ENCODE measurements at regions not wholly inside any gene's neighbourhood (a gene's known extent, or its start where the extent isn't known, plus 50 kb on each side); places are given as distances from the start of the nearest gene placed in this dataset.

DNA sequence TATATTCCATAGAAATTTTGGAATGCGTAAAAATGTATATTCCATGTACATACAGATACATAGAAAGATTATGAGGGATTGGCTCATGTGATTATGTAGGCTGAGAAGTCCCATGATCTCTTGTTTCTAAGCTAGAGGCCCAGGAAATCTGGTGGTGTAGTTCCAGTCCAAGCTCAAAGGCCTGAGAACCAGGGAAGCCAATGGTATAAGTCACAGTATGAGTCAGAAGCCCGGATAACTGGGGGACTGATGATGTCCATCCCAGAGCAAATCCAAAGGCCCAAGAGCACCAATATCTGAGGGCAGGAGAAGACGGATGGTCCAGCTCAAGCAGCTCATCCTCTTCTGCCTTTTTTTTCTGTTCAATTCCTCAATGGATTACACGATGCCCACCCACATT lies 385.0 kb upstream of the KLHL29 start:
- DNase-seq, result no peak
- H3K4me1 ChIP-seq, result no peaks in the 10 kb centered on the region
- no peak overlapping the region for H3K27ac ChIP-seq
- no peak overlapping the region for H3K4me3 ChIP-seq
- no peak for TF ChIP-seq POLR2A (IDR thresholded peaks at IDR 0.05)
- no peak for TF ChIP-seq POLR2AphosphoS5 (IDR thresholded peaks at IDR 0.05)
- TF ChIP-seq, protein P1, sequence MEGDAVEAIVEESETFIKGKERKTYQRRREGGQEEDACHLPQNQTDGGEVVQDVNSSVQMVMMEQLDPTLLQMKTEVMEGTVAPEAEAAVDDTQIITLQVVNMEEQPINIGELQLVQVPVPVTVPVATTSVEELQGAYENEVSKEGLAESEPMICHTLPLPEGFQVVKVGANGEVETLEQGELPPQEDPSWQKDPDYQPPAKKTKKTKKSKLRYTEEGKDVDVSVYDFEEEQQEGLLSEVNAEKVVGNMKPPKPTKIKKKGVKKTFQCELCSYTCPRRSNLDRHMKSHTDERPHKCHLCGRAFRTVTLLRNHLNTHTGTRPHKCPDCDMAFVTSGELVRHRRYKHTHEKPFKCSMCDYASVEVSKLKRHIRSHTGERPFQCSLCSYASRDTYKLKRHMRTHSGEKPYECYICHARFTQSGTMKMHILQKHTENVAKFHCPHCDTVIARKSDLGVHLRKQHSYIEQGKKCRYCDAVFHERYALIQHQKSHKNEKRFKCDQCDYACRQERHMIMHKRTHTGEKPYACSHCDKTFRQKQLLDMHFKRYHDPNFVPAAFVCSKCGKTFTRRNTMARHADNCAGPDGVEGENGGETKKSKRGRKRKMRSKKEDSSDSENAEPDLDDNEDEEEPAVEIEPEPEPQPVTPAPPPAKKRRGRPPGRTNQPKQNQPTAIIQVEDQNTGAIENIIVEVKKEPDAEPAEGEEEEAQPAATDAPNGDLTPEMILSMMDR (IDR thresholded peaks at IDR 0.05), result no peak
- TF ChIP-seq EP300 (IDR thresholded peaks at IDR 0.05), result no peak
- no peaks in the 10 kb centered on the region for H3K36me3 ChIP-seq
- no peaks in the 10 kb centered on the region for H3K9me3 ChIP-seq
- WGBS, 5 donors, result 70 to 92% (median 78%) methylated on average over 4 of the region's 4 CpGs
- intact Hi-C loops (cut with DNase I; ENCODE audit: low total_unique reads), result no loop called here
- H3K27me3 ChIP-seq, result no peaks in the 10 kb centered on the region

DNA sequence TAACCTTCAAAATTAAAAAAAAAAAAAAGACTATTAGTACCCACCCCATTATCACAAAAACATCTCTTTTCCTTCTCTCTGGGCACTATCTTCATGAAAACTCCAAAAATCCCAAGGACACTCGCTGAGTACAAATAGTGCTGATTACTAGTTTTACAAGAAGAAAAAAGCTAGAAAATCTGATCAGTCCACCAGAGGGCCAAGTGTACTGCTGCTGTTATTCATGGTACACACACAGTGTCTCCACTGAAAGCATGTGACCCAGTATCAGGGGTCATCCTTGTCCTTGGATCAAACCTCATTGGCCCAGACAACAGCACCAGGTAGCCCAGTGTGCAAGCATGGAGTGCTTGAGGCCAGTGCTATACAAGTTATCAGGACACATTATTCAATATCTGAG lies 382.7 kb upstream of the KLHL29 start:
- intact Hi-C loops (cut with DNase I; ENCODE audit: low total_unique reads), result no loop called here

DNA sequence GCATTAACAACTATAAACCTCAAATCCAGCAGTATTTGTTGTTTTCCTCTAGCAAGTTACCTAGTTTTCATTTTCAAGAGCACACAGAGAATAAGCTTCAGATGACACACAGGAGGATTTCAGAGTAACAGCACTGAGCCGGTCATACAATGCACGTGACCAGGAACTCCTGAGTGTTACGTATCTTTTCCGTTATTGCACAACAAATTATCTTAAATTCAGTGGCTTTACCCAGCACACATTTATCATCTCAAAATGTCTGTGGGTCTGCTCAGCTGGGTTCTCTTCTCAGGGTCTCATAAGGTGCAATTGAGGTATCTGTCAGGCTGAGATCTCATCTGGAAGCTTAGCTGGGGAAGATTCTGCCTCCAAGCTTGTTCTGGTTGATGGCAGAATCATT lies 379.5 kb upstream of the KLHL29 start:
- WGBS, 5 donors, result 73 to 94% (median 84%) methylated on average over 4 of the region's 4 CpGs
- Histone ChIP-seq H3K27ac (no peak overlapping the region), H3K4me1 (peaks cover 0 to 5% (median 2%) of the 10 kb centered on the region in 4 donors), H3K36me3 (no peaks in the 10 kb centered on the region), H3K4me3 (no peak overlapping the region), H3K27me3 (no peaks in the 10 kb centered on the region), H3K9me3 (no peaks in the 10 kb centered on the region)
- intact Hi-C loops (cut with DNase I; ENCODE audit: low total_unique reads), result no loop called here
- no peak for DNase-seq
- TF ChIP-seq, protein P1 (IDR thresholded peaks at IDR 0.05), result no peak
- TF ChIP-seq POLR2AphosphoS5 (IDR thresholded peaks at IDR 0.05), result no peak
- no peak for TF ChIP-seq POLR2A (IDR thresholded peaks at IDR 0.05)
- no peak for TF ChIP-seq EP300 (IDR thresholded peaks at IDR 0.05)

More for the DNA sequence above, 382.7 kb upstream of the KLHL29 start:
- H3K27ac ChIP-seq, result no peak overlapping the region
- H3K36me3 ChIP-seq, result no peaks in the 10 kb centered on the region
- H3K27me3 ChIP-seq, result no peaks in the 10 kb centered on the region
- H3K9me3 ChIP-seq, result no peaks in the 10 kb centered on the region
- H3K4me1 ChIP-seq, result no peaks in the 10 kb centered on the region
- TF ChIP-seq POLR2AphosphoS5 (IDR thresholded peaks at IDR 0.05) (no peak), EP300 (IDR thresholded peaks at IDR 0.05) (no peak), POLR2A (IDR thresholded peaks at IDR 0.05) (no peak)
- TF ChIP-seq, protein P1 (IDR thresholded peaks at IDR 0.05), result no peak
- H3K4me3 ChIP-seq, result no peak overlapping the region
- no peak for DNase-seq
- 75 to 88% (median 83%) methylated on average over 1 of the region's 1 CpG for WGBS, 5 donors

DNA sequence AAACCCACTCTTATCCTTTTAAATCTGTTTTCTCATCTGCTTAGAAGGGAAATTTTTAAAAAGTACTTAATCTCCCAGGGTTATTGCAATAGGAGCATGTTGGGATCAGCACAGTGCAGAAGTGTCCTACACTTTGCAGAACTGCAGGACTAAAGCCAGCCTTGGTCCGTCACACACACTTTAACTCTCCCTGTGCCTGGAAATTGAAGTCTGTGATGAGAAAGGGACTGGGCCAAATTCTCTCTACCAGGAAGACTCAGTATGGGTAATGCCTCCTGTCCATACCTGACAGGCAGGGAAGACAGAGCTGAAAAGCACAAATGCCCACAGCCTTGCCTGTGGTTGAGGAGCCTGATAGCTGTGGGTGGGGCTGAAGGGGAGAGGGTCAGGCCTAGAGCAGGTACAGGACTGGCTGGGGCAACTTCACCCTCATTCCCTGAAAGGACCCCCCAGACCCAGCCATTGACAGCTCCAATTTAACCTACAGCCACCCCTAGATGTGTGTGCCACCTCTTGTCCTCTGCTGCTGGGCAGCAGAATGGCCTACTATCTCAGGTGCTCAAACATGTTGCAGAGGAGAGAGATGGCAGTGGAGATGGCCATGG lies 377.2 kb upstream of the KLHL29 start:
- Histone ChIP-seq H3K27ac (no peak overlapping the region), H3K4me1 (peaks cover 0 to 5% (median 2%) of the 10 kb centered on the region in 4 donors), H3K27me3 (no peaks in the 10 kb centered on the region), H3K36me3 (no peaks in the 10 kb centered on the region), H3K4me3 (no peak overlapping the region), H3K9me3 (no peaks in the 10 kb centered on the region)
- DNase-seq, result no peak
- WGBS, 5 donors, result 76 to 89% (median 77%) methylated on average over 1 of the region's 1 CpG
- no peak for TF ChIP-seq POLR2A (IDR thresholded peaks at IDR 0.05)
- TF ChIP-seq POLR2AphosphoS5 (IDR thresholded peaks at IDR 0.05), result no peak
- TF ChIP-seq, protein P1 (IDR thresholded peaks at IDR 0.05), result no peak
- TF ChIP-seq EP300 (IDR thresholded peaks at IDR 0.05), result no peak
- intact Hi-C loops (cut with DNase I; ENCODE audit: low total_unique reads), result no loop called here
